ENCODE measurements at regions not wholly inside any gene's neighbourhood (a gene's known extent, or its start where the extent isn't known, plus 50 kb on each side); places are given as distances from the start of the nearest gene placed in this dataset.

DNA sequence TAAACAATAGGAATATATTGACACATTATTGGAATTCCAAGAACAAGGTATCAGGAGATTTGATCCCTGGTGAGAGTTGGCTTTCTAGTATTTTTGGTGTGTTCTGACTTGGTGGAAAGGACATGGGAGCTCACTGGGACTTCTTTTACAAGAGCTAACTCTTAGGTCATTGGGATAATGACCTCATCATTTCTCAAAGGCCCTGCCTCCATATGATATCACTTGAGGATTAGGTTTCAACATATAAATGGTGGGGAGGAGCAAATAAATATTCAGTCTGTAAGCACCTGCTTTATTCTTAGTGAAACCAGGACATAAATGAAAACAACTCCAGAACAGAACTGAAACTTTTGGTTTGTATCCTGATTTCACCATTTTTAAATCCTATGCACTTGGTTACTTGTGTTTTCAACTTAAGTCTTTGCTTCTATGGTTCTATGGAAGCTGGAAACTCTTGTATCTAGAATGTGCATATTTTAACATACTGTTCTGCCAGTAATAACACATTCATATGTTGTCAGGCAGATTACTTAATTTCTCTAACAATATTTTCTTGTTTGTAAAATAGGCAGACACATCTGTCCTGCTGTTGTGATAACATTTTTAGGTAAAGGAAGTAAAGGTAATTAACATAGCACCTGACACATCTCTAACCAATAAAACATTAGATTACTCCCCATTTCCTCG, 1527.7 kb upstream of the CDH8 start:
- no peak for TF ChIP-seq CTCF (IDR thresholded peaks at IDR 0.05; ENCODE audit: low read depth, low read length, poor library complexity, severe bottlenecking)
- no peak for TF ChIP-seq EZH2phosphoT487 (IDR thresholded peaks at IDR 0.05; ENCODE audit: borderline replicate concordance, low read length)

Measured in DOHH2 (cell line).